Keratinocyte (primary cell): ENCODE measurements at regions not wholly inside any gene's neighbourhood (a gene's known extent, or its start where the extent isn't known, plus 50 kb on each side); places are given as distances from the start of the nearest gene placed in this dataset.

Source experiments
- EZH2 ChIP-seq: IDR thresholded peaks from one replicate; pipeline ENCODE4 v1.6.1; 2012; ENCODE audit warnings: inconsistent platforms, mild to moderate bottlenecking, low read length, moderate library complexity
- TF ChIP-seq, protein P1 (sequence below), 3 experiments: IDR thresholded peaks in 1 of 3; conservative IDR thresholded peaks in 1 of 3; optimal IDR thresholded peaks in 1 of 3; 2 replicates in 2 of 3; 3 replicates in 1 of 3; pipeline versions ENCODE3 to v1.5.1; 2011; ENCODE audit warnings: low read length in 3 of 3, mild to moderate bottlenecking in 3 of 3, moderate library complexity in 2 of 3, control low read depth in 1 of 3, inconsistent platforms in 1 of 3; ENCODE audit not compliant: insufficient read depth in 2 of 3; ENCODE audit errors: extremely low read depth in 1 of 3

DNA sequence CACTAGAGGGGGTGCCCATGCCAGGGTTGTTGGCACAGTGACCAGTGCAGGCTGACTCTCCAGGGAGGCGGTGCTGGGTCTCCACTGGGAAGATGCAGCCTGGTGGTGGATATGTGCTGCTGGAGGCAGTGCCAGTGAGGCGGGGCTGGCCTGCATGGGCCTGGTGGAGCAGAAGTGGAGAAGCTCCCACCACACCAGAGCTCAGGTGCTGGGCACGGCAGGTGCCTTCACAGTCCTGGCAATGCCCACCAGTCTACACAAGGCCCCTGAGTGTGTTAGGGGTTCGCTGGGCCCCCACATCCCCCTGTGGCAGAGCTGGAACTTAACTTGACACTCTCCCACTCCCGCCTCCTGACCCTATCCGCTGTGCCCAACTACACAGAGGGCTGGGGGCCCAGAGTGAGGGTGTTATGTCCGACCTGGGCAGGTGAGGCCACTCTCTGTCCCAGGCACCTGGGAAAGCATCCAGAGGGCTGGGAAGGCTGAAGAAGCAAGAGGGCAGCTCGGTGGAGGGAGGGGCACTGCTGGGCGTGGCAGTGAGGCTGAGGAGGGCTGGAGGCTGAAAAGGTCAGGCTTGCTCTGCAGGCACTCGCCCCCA is 102.4 kb upstream of the B3GAT1 start:
- no peak for TF ChIP-seq EZH2
- TF ChIP-seq, protein P1, sequence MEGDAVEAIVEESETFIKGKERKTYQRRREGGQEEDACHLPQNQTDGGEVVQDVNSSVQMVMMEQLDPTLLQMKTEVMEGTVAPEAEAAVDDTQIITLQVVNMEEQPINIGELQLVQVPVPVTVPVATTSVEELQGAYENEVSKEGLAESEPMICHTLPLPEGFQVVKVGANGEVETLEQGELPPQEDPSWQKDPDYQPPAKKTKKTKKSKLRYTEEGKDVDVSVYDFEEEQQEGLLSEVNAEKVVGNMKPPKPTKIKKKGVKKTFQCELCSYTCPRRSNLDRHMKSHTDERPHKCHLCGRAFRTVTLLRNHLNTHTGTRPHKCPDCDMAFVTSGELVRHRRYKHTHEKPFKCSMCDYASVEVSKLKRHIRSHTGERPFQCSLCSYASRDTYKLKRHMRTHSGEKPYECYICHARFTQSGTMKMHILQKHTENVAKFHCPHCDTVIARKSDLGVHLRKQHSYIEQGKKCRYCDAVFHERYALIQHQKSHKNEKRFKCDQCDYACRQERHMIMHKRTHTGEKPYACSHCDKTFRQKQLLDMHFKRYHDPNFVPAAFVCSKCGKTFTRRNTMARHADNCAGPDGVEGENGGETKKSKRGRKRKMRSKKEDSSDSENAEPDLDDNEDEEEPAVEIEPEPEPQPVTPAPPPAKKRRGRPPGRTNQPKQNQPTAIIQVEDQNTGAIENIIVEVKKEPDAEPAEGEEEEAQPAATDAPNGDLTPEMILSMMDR (optimal IDR thresholded peaks at IDR 0.05 in 1 of 3, IDR thresholded peaks at IDR 0.05 in 1 of 3, conservative IDR thresholded peaks at IDR 0.05 in 1 of 3; ENCODE audit: extremely low read depth in 1 of 3, insufficient read depth in 2 of 3, low read length in 3 of 3): no peak
